ENCODE measurements at regions not wholly inside any gene's neighbourhood (a gene's known extent, or its start where the extent isn't known, plus 50 kb on each side); places are given as distances from the start of the nearest gene placed in this dataset.
"Not testable (repeated sequence)": the region's sequence is repeated elsewhere in the genome, so short reads cannot be mapped to it uniquely, and the experiment has no call there.

DNA sequence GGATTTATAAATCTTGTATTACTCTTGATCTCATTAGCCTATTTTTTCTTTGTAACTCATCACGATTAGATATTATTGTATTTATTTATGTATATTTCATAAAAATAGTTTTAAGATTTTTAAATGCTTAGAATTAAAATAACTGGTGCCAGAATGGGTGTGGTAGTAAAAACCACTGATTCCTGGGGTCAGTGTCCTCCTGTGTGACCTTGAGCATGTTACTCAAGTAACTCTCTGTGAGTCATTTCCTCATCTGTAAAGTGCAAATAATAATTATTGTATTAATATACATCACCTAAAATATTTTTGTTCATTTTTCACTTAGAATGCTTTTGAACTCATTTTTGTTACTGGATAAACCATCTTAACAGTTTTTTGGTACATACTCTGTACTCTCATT is 91.3 kb upstream of the TMEM229A start:
- H3K9me3 ChIP-seq, result 0 out of 2 replicates have a peak, but pooled peaks cover 8% of the 10 kb centered on the region
- H3K4me2 ChIP-seq, result no peak overlapping the region
- H3K4me3 ChIP-seq, result no peak overlapping the region
- no peak overlapping the region for H3K9ac ChIP-seq
- H3K27me3 ChIP-seq, result no peaks in the 10 kb centered on the region
- H4K20me1 ChIP-seq, result no peaks in the 10 kb centered on the region
- H3K4me1 ChIP-seq, result no peaks in the 10 kb centered on the region
- TF ChIP-seq Cebpa-rat (IDR thresholded peaks at IDR 0.05), result no peak
- no peak overlapping the region for H3K27ac ChIP-seq
- H3K36me3 ChIP-seq, result no peaks in the 10 kb centered on the region

DNA sequence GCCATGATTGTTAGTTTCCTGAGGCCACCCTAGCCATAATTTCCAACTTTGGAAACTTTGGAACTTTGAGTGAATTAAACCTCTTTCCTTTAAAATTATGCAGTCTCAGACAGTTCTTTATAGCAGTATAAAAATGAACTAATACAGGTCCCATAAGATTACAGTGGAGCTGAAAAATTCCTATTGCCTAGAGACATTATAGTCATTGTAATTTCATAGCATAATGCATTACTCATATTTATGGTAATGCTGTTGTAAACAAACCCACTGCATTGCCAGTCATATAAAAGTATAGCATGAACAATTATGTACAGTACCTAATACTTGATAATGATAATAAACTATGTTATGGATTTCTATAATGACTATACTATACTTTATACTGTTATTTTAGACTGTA is 88.0 kb upstream of the TMEM229A start:
- Histone ChIP-seq H3K9me3 (0 out of 2 replicates have a peak, but pooled peaks cover 8% of the 10 kb centered on the region), H3K4me1 (no peaks in the 10 kb centered on the region), H3K27me3 (no peaks in the 10 kb centered on the region), H3K4me3 (no peak overlapping the region), H3K36me3 (no peaks in the 10 kb centered on the region), H3K27ac (no peak overlapping the region), H3K4me2 (no peak overlapping the region), H4K20me1 (no peaks in the 10 kb centered on the region), H3K9ac (no peak overlapping the region)
- no peak for TF ChIP-seq Cebpa-rat (IDR thresholded peaks at IDR 0.05)

DNA sequence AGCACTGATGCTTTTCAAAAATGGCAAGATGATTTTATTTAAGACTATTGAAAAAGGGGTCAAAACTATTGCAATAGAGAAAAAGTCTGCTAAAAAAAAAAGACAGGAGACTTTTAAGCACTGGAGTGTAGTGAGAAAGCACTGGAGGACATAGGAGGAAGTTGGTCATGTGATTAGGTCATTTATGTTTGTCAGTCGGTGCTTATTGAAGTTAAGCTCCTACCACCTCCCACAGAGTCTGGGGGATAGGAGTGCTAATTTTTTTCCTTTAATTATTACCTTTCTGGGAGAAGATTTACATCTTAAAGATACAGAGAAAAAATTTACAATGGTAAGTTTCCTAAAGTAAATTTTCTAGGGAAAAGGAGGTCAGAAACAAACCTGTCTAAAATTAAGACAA is 80.2 kb upstream of the TMEM229A start:
- Histone ChIP-seq H3K9me3 (no peaks in the 10 kb centered on the region; the same call in 1 of the 2 replicates), H3K27me3 (no peaks in the 10 kb centered on the region), H4K20me1 (no peaks in the 10 kb centered on the region), H3K4me1 (no peaks in the 10 kb centered on the region), H3K4me3 (no peak overlapping the region), H3K27ac (no peak overlapping the region), H3K4me2 (no peak overlapping the region), H3K36me3 (no peaks in the 10 kb centered on the region), H3K9ac (no peak overlapping the region)
- TF ChIP-seq Cebpa-rat (IDR thresholded peaks at IDR 0.05), result no peak

- Histone ChIP-seq H4K20me1 (no peaks in the 10 kb centered on the region), H3K4me2 (no peak overlapping the region), H3K9ac (no peak overlapping the region), H3K4me3 (no peak overlapping the region), H3K9me3 (peaks cover 10% of the 10 kb centered on the region; the same call in 1 of the 2 replicates), H3K27ac (no peak overlapping the region), H3K4me1 (no peaks in the 10 kb centered on the region), H3K36me3 (no peaks in the 10 kb centered on the region), H3K27me3 (no peaks in the 10 kb centered on the region)
- TF ChIP-seq Cebpa-rat (IDR thresholded peaks at IDR 0.05), result no peak
These were observed 73.7 kb upstream of the TMEM229A start for GRCh38 chr7:124106575-124106974.

- Histone ChIP-seq H4K20me1 (no peaks in the 10 kb centered on the region), H3K9me3 (peaks cover 10% of the 10 kb centered on the region; the same call in 1 of the 2 replicates), H3K9ac (no peak overlapping the region), H3K36me3 (no peaks in the 10 kb centered on the region), H3K4me1 (no peaks in the 10 kb centered on the region), H3K4me3 (no peak overlapping the region), H3K27ac (no peak overlapping the region), H3K4me2 (no peak overlapping the region), H3K27me3 (no peaks in the 10 kb centered on the region)
- no peak for TF ChIP-seq Cebpa-rat (IDR thresholded peaks at IDR 0.05)
These were observed 68.4 kb upstream of the TMEM229A start for GRCh38 chr7:124101173-124101768.

GRCh38 chr7:124100190-124100589 is 67.3 kb upstream of the TMEM229A start:
- Histone ChIP-seq H3K9me3 (peaks cover 10% of the 10 kb centered on the region; the same call in 1 of the 2 replicates), H3K4me2 (no peak overlapping the region), H4K20me1 (no peaks in the 10 kb centered on the region), H3K4me1 (no peaks in the 10 kb centered on the region), H3K9ac (no peak overlapping the region), H3K4me3 (no peak overlapping the region), H3K27me3 (no peaks in the 10 kb centered on the region), H3K27ac (no peak overlapping the region), H3K36me3 (no peaks in the 10 kb centered on the region)
- no peak for TF ChIP-seq Cebpa-rat (IDR thresholded peaks at IDR 0.05)

GRCh38 chr7:124099585-124099984 is 66.7 kb upstream of the TMEM229A start:
- H3K9me3 ChIP-seq, H4K20me1 ChIP-seq, H3K27me3 ChIP-seq, H3K4me3 ChIP-seq, H3K9ac ChIP-seq, H3K27ac ChIP-seq, H3K4me2 ChIP-seq, H3K4me1 ChIP-seq, H3K36me3 ChIP-seq: not testable (repeated sequence)

DNA sequence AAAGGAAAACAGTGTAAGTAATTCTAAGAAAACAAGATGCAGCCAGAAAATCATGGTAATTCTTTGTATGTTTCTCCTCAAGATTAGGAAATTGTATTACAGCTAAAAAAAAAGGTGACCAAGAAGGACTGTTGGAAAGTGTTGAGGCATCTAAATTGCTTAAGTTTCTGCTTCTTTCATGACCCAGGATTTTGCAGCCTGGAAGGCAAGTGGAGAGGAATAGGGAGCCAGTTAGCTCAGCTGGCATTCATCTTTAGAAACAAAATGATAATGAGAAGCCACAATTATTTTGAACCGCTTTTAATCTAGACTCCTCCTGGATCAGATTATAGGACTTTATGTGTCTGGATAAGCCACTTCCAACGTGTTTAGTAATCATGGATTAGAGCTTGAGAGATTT is 56.8 kb upstream of the TMEM229A start:
- H3K27ac ChIP-seq, result no peak overlapping the region
- no peak overlapping the region for H3K4me3 ChIP-seq
- TF ChIP-seq Cebpa-rat (IDR thresholded peaks at IDR 0.05), result no peak
- no peaks in the 10 kb centered on the region for H4K20me1 ChIP-seq
- H3K9ac ChIP-seq, result no peak overlapping the region
- no peaks in the 10 kb centered on the region for H3K27me3 ChIP-seq
- peaks cover 3% of the 10 kb centered on the region for H3K4me1 ChIP-seq
- H3K36me3 ChIP-seq, result no peaks in the 10 kb centered on the region
- no peaks in the 10 kb centered on the region for H3K9me3 ChIP-seq
- no peak overlapping the region for H3K4me2 ChIP-seq

DNA sequence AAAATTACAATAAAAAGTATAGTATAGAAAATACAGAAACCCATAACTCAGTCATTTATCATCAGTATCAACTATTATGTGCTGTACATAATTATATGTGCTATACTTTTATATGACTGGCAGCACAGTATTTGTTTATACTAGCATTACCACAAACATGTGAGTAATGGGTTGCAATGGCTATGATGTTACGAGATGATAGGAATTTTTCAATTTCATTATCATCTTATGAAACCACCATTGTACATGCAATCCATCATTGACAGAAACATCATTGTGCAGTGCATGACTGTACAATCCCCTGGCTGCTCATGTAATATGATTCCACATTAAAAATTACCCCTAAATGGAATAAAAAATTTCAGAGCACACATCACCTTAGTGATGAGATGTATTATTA is 55.7 kb upstream of the TMEM229A start:
- TF ChIP-seq Cebpa-rat (IDR thresholded peaks at IDR 0.05), result no peak
- H3K4me1 ChIP-seq, result peaks cover 14% of the 10 kb centered on the region
- no peak overlapping the region for H3K4me2 ChIP-seq
- no peaks in the 10 kb centered on the region for H3K36me3 ChIP-seq
- H3K27ac ChIP-seq, result no peak overlapping the region
- no peaks in the 10 kb centered on the region for H3K9me3 ChIP-seq
- H4K20me1 ChIP-seq, result no peaks in the 10 kb centered on the region
- no peak overlapping the region for H3K4me3 ChIP-seq
- no peak overlapping the region for H3K9ac ChIP-seq
- H3K27me3 ChIP-seq, result no peaks in the 10 kb centered on the region

GRCh38 chr7:124086843-124087242 is 54.0 kb upstream of the TMEM229A start:
- Histone ChIP-seq H3K36me3 (no peaks in the 10 kb centered on the region), H3K9ac (no peak overlapping the region), H3K4me2 (no peak overlapping the region), H3K9me3 (no peaks in the 10 kb centered on the region), H3K4me3 (no peak overlapping the region), H3K27me3 (no peaks in the 10 kb centered on the region), H4K20me1 (no peaks in the 10 kb centered on the region), H3K4me1 (peaks cover 18% of the 10 kb centered on the region), H3K27ac (no peak overlapping the region)
- no peak for TF ChIP-seq Cebpa-rat (IDR thresholded peaks at IDR 0.05)

DNA sequence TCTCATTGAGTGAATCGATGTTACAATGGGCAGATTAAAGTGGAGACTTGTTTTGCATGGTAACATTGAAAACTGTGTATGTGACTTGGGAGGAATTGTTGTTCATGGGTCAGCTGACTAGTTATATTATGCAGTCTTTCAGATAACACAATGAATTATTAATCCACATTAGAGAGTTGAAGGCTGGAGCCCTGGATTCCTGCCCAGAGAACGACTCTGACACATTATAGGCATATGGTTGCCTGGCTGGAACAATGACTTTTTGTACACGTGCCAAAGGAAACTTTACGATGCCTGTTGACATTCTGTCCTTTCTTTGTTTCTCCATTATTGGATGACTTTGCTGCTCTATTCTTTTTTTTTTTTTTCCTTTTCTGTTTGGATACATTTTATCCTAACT is 52.3 kb upstream of the TMEM229A start:
- no peak overlapping the region for H3K27ac ChIP-seq
- H3K9ac ChIP-seq, result no peak overlapping the region
- H3K4me1 ChIP-seq, result peaks cover 18% of the 10 kb centered on the region
- TF ChIP-seq Cebpa-rat (IDR thresholded peaks at IDR 0.05), result no peak
- no peaks in the 10 kb centered on the region for H3K27me3 ChIP-seq
- H3K4me3 ChIP-seq, result no peak overlapping the region
- no peaks in the 10 kb centered on the region for H4K20me1 ChIP-seq
- H3K36me3 ChIP-seq, result no peaks in the 10 kb centered on the region
- H3K4me2 ChIP-seq, result no peak overlapping the region
- H3K9me3 ChIP-seq, result no peaks in the 10 kb centered on the region

All from BLaER1 (cell line).